ENCODE measurements at regions not wholly inside any gene's neighbourhood (a gene's known extent, or its start where the extent isn't known, plus 50 kb on each side); places are given as distances from the start of the nearest gene placed in this dataset.
"Not testable (repeated sequence)": the region's sequence is repeated elsewhere in the genome, so short reads cannot be mapped to it uniquely, and the experiment has no call there.

DNA sequence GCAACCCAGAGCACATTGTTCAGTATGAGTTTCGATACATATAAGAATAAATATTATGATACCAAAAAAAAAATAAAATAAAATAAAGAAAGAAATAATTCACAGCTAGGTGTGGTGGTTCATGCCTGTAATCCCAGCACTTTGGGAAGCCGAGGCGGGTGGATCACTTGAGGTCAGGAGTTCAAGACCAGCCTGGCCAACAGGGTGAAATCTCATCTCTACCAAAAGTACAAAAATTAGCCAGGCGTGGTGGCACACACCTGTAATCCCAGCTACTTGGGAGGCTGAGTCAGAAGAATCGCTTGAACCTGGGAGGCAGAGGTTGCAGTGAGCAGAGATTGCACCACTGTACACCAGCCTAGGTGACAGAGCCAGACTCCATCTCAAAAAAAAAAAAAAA lies 258.9 kb downstream of the MYCN start:
- not testable (repeated sequence) for H3K27me3 ChIP-seq (ENCODE audit: control insufficient read depth, insufficient read depth, low read length); H3K36me3 ChIP-seq (ENCODE audit: control insufficient read depth, insufficient read depth, low read length); H3K4me1 ChIP-seq (ENCODE audit: control insufficient read depth, insufficient read depth, low read length); H3K27ac ChIP-seq (ENCODE audit: low read depth, low read length); H3K9ac ChIP-seq (ENCODE audit: low read length); H3K4me3 ChIP-seq (ENCODE audit: low read depth, low read length); H3K9me3 ChIP-seq (ENCODE audit: control insufficient read depth, insufficient read depth, low read depth, low read length)

DNA sequence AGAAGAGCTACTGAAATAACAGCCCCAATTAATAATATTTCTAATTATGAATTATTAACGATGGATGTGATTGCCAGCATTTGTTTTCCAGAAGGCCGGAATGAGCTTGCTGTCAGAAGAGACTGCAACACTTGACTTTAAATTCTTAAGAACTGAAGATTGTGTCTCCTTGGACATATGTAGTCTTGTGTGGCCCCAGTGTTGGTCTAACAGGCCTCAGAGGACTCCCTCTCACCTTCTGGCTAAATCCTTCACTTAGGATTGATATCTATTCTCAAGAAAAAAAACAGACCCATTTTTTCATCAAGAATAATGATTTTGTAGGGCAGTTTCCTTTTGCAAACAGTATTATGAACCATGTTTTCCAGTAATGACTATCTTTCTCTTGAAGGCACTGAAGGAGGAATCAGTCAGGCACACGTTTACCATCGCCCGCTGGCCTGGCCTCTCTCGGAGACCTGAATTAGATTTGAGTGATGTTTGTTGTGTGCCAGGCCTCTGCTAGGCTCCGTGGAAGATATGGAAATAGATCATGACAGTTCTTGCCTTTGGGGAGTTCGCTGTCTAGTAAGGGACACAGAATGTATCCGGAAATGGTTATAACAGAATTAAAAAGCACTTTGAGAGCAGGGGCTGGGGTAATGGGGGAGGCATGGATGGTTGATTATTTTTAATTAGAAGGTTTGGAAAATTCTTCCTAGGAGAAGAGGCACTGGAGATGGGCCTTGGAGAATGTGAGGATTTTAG lies 258.0 kb downstream of the MYCN start:
- Histone ChIP-seq H3K36me3 (ENCODE audit: control insufficient read depth, insufficient read depth, low read length) (no peaks in the 10 kb centered on the region), H3K4me1 (ENCODE audit: control insufficient read depth, insufficient read depth, low read length) (0 out of 2 replicates have a peak, but pooled peaks cover 3% of the 10 kb centered on the region), H3K27me3 (ENCODE audit: control insufficient read depth, insufficient read depth, low read length) (no peaks in the 10 kb centered on the region), H3K4me3 (ENCODE audit: low read depth, low read length) (no peak overlapping the region), H3K9ac (ENCODE audit: low read length) (no peak overlapping the region), H3K9me3 (ENCODE audit: control insufficient read depth, insufficient read depth, low read depth, low read length) (no peaks in the 10 kb centered on the region), H3K27ac (ENCODE audit: low read depth, low read length) (no peak overlapping the region)

- no peaks in the 10 kb centered on the region for H3K36me3 ChIP-seq (ENCODE audit: control insufficient read depth, insufficient read depth, low read length)
- H3K9me3 ChIP-seq (ENCODE audit: control insufficient read depth, insufficient read depth, low read depth, low read length) = no peaks in the 10 kb centered on the region
- H3K27me3 ChIP-seq (ENCODE audit: control insufficient read depth, insufficient read depth, low read length) = no peaks in the 10 kb centered on the region
- H3K27ac ChIP-seq (ENCODE audit: low read depth, low read length) = no peak overlapping the region
- no peak overlapping the region for H3K9ac ChIP-seq (ENCODE audit: low read length)
- no peaks in the 10 kb centered on the region for H3K4me1 ChIP-seq (ENCODE audit: control insufficient read depth, insufficient read depth, low read length)
- no peak overlapping the region for H3K4me3 ChIP-seq (ENCODE audit: low read depth, low read length)
These were observed 257.3 kb downstream of the MYCN start for GRCh38 chr2:16197504-16198147.

GRCh38 chr2:16196687-16197503 lies 256.5 kb downstream of the MYCN start:
- Histone ChIP-seq H3K9me3 (ENCODE audit: control insufficient read depth, insufficient read depth, low read depth, low read length) (no peaks in the 10 kb centered on the region), H3K27me3 (ENCODE audit: control insufficient read depth, insufficient read depth, low read length) (no peaks in the 10 kb centered on the region), H3K4me1 (ENCODE audit: control insufficient read depth, insufficient read depth, low read length) (no peaks in the 10 kb centered on the region), H3K9ac (ENCODE audit: low read length) (no peak overlapping the region), H3K4me3 (ENCODE audit: low read depth, low read length) (no peak overlapping the region), H3K27ac (ENCODE audit: low read depth, low read length) (no peak overlapping the region), H3K36me3 (ENCODE audit: control insufficient read depth, insufficient read depth, low read length) (no peaks in the 10 kb centered on the region)

GRCh38 chr2:16195681-16196070 lies 255.3 kb downstream of the MYCN start:
- Histone ChIP-seq H3K36me3 (ENCODE audit: control insufficient read depth, insufficient read depth, low read length) (no peaks in the 10 kb centered on the region), H3K9ac (ENCODE audit: low read length) (no peak overlapping the region), H3K9me3 (ENCODE audit: control insufficient read depth, insufficient read depth, low read depth, low read length) (no peaks in the 10 kb centered on the region), H3K27ac (ENCODE audit: low read depth, low read length) (no peak overlapping the region), H3K4me1 (ENCODE audit: control insufficient read depth, insufficient read depth, low read length) (no peaks in the 10 kb centered on the region), H3K27me3 (ENCODE audit: control insufficient read depth, insufficient read depth, low read length) (no peaks in the 10 kb centered on the region), H3K4me3 (ENCODE audit: low read depth, low read length) (no peak overlapping the region)

DNA sequence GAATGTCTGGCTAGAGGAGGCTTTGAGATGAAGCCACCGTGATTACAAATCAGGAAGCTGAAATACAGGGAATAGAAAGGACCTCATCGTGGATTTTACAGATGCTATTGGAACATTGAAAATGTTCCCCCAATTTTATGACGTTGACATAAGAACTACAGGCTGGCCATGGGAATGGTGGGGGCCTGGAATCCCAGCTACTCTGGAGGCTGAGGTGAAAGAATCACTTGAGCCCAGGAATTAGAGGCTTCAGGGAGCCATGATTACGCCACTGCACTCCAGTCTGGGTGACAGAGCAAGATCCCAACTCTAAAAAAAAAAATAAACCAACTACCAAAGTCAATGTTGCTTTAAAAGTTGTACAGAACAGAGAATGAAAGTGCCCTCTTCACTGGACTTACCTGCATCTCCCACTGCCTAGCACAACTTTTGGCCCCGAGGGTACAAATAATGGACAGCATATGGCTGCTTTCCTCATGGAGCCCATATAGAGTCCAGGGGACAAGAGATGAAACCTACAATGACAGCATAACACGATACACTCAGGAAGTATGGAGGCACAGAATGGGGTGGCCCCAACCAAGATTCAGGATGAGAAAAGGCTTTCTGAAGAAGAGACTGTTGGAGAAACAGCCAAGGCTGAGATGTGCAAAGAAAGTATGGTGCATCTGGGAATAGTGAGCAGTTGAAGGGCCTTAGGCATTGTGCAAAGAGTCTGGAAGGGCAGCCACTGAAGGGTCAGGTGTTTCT lies 254.8 kb downstream of the MYCN start:
- no peaks in the 10 kb centered on the region for H3K36me3 ChIP-seq (ENCODE audit: control insufficient read depth, insufficient read depth, low read length)
- H3K9me3 ChIP-seq (ENCODE audit: control insufficient read depth, insufficient read depth, low read depth, low read length) = no peaks in the 10 kb centered on the region
- no peak overlapping the region for H3K9ac ChIP-seq (ENCODE audit: low read length)
- no peaks in the 10 kb centered on the region for H3K27me3 ChIP-seq (ENCODE audit: control insufficient read depth, insufficient read depth, low read length)
- no peaks in the 10 kb centered on the region for H3K4me1 ChIP-seq (ENCODE audit: control insufficient read depth, insufficient read depth, low read length)
- H3K4me3 ChIP-seq (ENCODE audit: low read depth, low read length) = no peak overlapping the region
- H3K27ac ChIP-seq (ENCODE audit: low read depth, low read length) = no peak overlapping the region

GRCh38 chr2:16194530-16194929 lies 254.2 kb downstream of the MYCN start:
- H3K9ac ChIP-seq (ENCODE audit: low read length) = no peak overlapping the region
- no peak overlapping the region for H3K4me3 ChIP-seq (ENCODE audit: low read depth, low read length)
- H3K9me3 ChIP-seq (ENCODE audit: control insufficient read depth, insufficient read depth, low read depth, low read length) = no peaks in the 10 kb centered on the region
- no peak overlapping the region for H3K27ac ChIP-seq (ENCODE audit: low read depth, low read length)
- H3K27me3 ChIP-seq (ENCODE audit: control insufficient read depth, insufficient read depth, low read length) = no peaks in the 10 kb centered on the region
- H3K4me1 ChIP-seq (ENCODE audit: control insufficient read depth, insufficient read depth, low read length) = no peaks in the 10 kb centered on the region
- H3K36me3 ChIP-seq (ENCODE audit: control insufficient read depth, insufficient read depth, low read length) = no peaks in the 10 kb centered on the region

DNA sequence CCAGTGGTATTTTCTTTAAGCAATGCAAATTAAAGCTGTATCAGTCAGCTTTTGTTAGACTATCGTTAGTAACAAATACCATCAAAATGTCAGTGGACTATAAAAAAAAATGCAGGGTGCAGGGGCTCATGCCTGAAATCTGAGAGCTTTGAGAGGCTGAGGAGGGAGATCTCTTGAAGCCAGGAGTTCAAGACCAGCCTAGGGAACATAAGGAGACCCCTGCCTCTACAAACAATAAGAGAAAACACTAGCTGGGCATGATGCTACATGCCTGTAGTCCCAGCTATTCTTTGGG lies 253.7 kb downstream of the MYCN start:
- H3K9ac ChIP-seq (ENCODE audit: low read length) = no peak overlapping the region
- no peaks in the 10 kb centered on the region for H3K4me1 ChIP-seq (ENCODE audit: control insufficient read depth, insufficient read depth, low read length)
- H3K27me3 ChIP-seq (ENCODE audit: control insufficient read depth, insufficient read depth, low read length) = no peaks in the 10 kb centered on the region
- no peak overlapping the region for H3K4me3 ChIP-seq (ENCODE audit: low read depth, low read length)
- H3K27ac ChIP-seq (ENCODE audit: low read depth, low read length) = no peak overlapping the region
- no peaks in the 10 kb centered on the region for H3K9me3 ChIP-seq (ENCODE audit: control insufficient read depth, insufficient read depth, low read depth, low read length)
- no peaks in the 10 kb centered on the region for H3K36me3 ChIP-seq (ENCODE audit: control insufficient read depth, insufficient read depth, low read length)

DNA sequence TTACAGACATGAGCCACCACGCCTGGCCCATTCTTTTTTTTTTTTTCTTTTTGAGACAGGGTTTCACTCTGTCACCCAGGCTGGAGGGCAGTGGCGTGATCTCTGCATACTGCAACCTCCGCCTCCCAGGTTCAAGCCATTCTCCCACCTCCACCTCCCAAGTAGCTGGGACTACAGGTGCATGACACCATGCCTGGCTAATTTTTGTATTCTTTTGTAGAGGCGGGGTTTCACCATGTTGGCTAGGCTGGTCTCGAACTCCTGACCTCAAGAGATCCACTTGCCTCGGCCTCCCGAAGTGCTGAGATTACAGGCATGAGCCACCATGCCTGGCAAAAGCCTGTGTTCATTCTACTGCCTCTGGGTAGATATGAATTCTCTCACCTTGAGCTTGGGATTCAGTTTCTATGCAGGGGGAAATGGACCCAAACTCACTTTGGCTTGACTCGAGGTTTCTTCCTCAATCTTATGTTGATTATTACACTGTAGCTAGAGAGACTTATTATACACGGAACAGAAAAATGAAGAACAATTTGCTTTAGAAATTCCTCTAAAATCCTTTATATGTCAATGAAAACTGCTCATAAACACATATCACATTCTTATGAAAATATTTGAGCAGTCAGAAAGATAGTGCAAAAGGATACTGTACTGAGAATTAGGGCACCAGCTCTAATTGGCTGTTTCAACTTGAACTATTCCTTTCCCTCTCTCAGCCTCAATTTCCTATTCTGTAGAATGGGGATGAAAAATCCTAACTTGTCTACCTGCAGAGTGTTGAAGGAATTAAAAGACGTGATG lies 252.3 kb downstream of the MYCN start:
- no peaks in the 10 kb centered on the region for H3K36me3 ChIP-seq (ENCODE audit: control insufficient read depth, insufficient read depth, low read length)
- no peaks in the 10 kb centered on the region for H3K27me3 ChIP-seq (ENCODE audit: control insufficient read depth, insufficient read depth, low read length)
- no peak overlapping the region for H3K4me3 ChIP-seq (ENCODE audit: low read depth, low read length)
- H3K27ac ChIP-seq (ENCODE audit: low read depth, low read length) = no peak overlapping the region
- H3K9me3 ChIP-seq (ENCODE audit: control insufficient read depth, insufficient read depth, low read depth, low read length) = no peaks in the 10 kb centered on the region
- H3K9ac ChIP-seq (ENCODE audit: low read length) = no peak overlapping the region
- H3K4me1 ChIP-seq (ENCODE audit: control insufficient read depth, insufficient read depth, low read length) = peaks cover 5% of the 10 kb centered on the region; the same call in 1 of the 2 replicates

DNA sequence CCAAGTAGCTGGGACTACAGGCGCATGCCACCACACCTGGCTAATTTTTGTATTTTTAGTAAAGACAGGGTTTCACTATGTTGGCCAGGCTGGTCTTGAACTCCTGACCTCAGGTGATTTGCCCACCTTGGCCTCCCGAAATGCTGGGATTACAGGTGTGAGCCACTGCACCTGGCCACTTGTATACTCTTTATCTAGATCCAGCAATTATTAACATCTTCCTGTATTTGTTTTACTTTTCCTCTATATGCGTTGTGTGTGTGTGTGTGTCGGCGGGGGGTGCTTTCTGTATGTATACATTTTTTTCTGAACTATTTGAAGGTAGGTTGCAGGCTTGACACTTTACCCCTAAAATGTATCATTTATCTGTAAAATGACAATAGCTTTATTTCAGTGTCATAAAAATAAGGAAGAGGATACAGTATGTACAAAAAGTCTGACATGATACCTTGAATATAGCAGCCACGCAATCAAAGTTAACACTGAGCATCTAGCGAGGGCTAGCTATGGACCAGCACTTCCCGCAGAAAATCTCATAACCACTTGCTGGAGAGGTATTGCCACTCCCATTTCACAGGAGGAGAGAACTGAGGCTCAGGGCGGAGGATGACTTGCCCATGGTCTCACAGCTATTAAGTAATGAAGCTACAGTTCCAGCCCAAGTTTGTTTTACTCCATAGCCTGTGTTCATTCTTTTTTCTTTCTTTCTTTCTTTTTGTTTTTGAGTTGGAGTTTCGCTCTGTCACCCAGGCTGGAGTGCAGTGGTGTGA lies 251.3 kb downstream of the MYCN start:
- H3K4me1 ChIP-seq (ENCODE audit: control insufficient read depth, insufficient read depth, low read length) = peaks cover 8% of the 10 kb centered on the region; the same call in 1 of the 2 replicates
- no peaks in the 10 kb centered on the region for H3K36me3 ChIP-seq (ENCODE audit: control insufficient read depth, insufficient read depth, low read length)
- H3K27ac ChIP-seq (ENCODE audit: low read depth, low read length) = no peak overlapping the region
- no peak overlapping the region for H3K4me3 ChIP-seq (ENCODE audit: low read depth, low read length)
- H3K9me3 ChIP-seq (ENCODE audit: control insufficient read depth, insufficient read depth, low read depth, low read length) = no peaks in the 10 kb centered on the region
- no peak overlapping the region for H3K9ac ChIP-seq (ENCODE audit: low read length)
- H3K27me3 ChIP-seq (ENCODE audit: control insufficient read depth, insufficient read depth, low read length) = no peaks in the 10 kb centered on the region
